ENCODE measurements at regions not wholly inside any gene's neighbourhood (a gene's known extent, or its start where the extent isn't known, plus 50 kb on each side); places are given as distances from the start of the nearest gene placed in this dataset.

- H3K4me1 Mint-ChIP-seq (ENCODE audit: low read depth) = no peaks in the 10 kb centered on the region
- no peaks in the 10 kb centered on the region for H3K27me3 Mint-ChIP-seq (ENCODE audit: low read depth)
- no peaks in the 10 kb centered on the region for H3K36me3 Mint-ChIP-seq (ENCODE audit: low read depth)
- no peaks in the 10 kb centered on the region for H3K9me3 Mint-ChIP-seq
- intact Hi-C loops (cut with micrococcal nuclease) = no loop called here
- no peak overlapping the region for H3K4me3 Mint-ChIP-seq (ENCODE audit: low read depth)
- no peak overlapping the region for H3K27ac Mint-ChIP-seq
- no peak for DNase-seq (ENCODE audit: low spot score)
These were observed 235.0 kb downstream of the GLRX3 start for GRCh38 chr10:130371156-130371555.

- Mint-ChIP-seq H3K4me1 (ENCODE audit: low read depth) (no peaks in the 10 kb centered on the region), H3K27me3 (ENCODE audit: low read depth) (no peaks in the 10 kb centered on the region), H3K4me3 (ENCODE audit: low read depth) (no peak overlapping the region), H3K27ac (no peak overlapping the region), H3K36me3 (ENCODE audit: low read depth) (no peaks in the 10 kb centered on the region), H3K9me3 (no peaks in the 10 kb centered on the region)
- intact Hi-C loops (cut with micrococcal nuclease) = no loop called here
- no peak for DNase-seq (ENCODE audit: low spot score)
These were observed 235.5 kb downstream of the GLRX3 start for GRCh38 chr10:130371666-130372065.

GRCh38 chr10:130372222-130372621, 236.0 kb downstream of the GLRX3 start:
- Mint-ChIP-seq H3K9me3 (no peaks in the 10 kb centered on the region), H3K27ac (no peak overlapping the region), H3K36me3 (ENCODE audit: low read depth) (no peaks in the 10 kb centered on the region), H3K4me1 (ENCODE audit: low read depth) (no peaks in the 10 kb centered on the region), H3K27me3 (ENCODE audit: low read depth) (no peaks in the 10 kb centered on the region), H3K4me3 (ENCODE audit: low read depth) (no peak overlapping the region)
- intact Hi-C loops (cut with micrococcal nuclease) = no loop called here
- no peak for DNase-seq (ENCODE audit: low spot score)

- Mint-ChIP-seq H3K27me3 (ENCODE audit: low read depth) (no peaks in the 10 kb centered on the region), H3K4me3 (ENCODE audit: low read depth) (no peak overlapping the region), H3K4me1 (ENCODE audit: low read depth) (no peaks in the 10 kb centered on the region)
These were observed 236.7 kb downstream of the GLRX3 start for GRCh38 chr10:130372866-130373265.

GRCh38 chr10:130377986-130378540, 241.9 kb downstream of the GLRX3 start:
- intact Hi-C loops (cut with micrococcal nuclease) = no loop called here
- Mint-ChIP-seq H3K27ac (no peak overlapping the region), H3K4me3 (ENCODE audit: low read depth) (no peak overlapping the region), H3K27me3 (ENCODE audit: low read depth) (no peaks in the 10 kb centered on the region), H3K36me3 (ENCODE audit: low read depth) (no peaks in the 10 kb centered on the region), H3K9me3 (no peaks in the 10 kb centered on the region), H3K4me1 (ENCODE audit: low read depth) (no peaks in the 10 kb centered on the region)
- no peak for DNase-seq (ENCODE audit: low spot score)

More at GRCh38 chr10:130372866-130373265, 236.7 kb downstream of the GLRX3 start:
- no peak overlapping the region for H3K27ac Mint-ChIP-seq
- no peak for DNase-seq (ENCODE audit: low spot score)
- H3K36me3 Mint-ChIP-seq (ENCODE audit: low read depth) = no peaks in the 10 kb centered on the region
- no peaks in the 10 kb centered on the region for H3K9me3 Mint-ChIP-seq
- intact Hi-C loops (cut with micrococcal nuclease) = no loop called here

- Mint-ChIP-seq H3K36me3 (ENCODE audit: low read depth) (no peaks in the 10 kb centered on the region), H3K9me3 (peaks cover 5% of the 10 kb centered on the region), H3K4me1 (ENCODE audit: low read depth) (no peaks in the 10 kb centered on the region), H3K27ac (no peak overlapping the region), H3K27me3 (ENCODE audit: low read depth) (no peaks in the 10 kb centered on the region), H3K4me3 (ENCODE audit: low read depth) (no peak overlapping the region)
- intact Hi-C loops (cut with micrococcal nuclease) = no loop called here
- DNase-seq (ENCODE audit: low spot score) = no peak
These were observed 242.6 kb downstream of the GLRX3 start for GRCh38 chr10:130378556-130379400.

GRCh38 chr10:130380056-130380455, 243.9 kb downstream of the GLRX3 start:
- DNase-seq (ENCODE audit: low spot score) = no peak
- no peak overlapping the region for H3K27ac Mint-ChIP-seq

GRCh38 chr10:130382031-130382430, 245.8 kb downstream of the GLRX3 start:
- no peaks in the 10 kb centered on the region for H3K36me3 Mint-ChIP-seq (ENCODE audit: low read depth)
- no peak overlapping the region for H3K27ac Mint-ChIP-seq
- H3K4me3 Mint-ChIP-seq (ENCODE audit: low read depth) = no peak overlapping the region
- no peaks in the 10 kb centered on the region for H3K27me3 Mint-ChIP-seq (ENCODE audit: low read depth)
- peaks cover 33% of the 10 kb centered on the region for H3K9me3 Mint-ChIP-seq
- DNase-seq (ENCODE audit: low spot score) = no peak
- no peaks in the 10 kb centered on the region for H3K4me1 Mint-ChIP-seq (ENCODE audit: low read depth)
- intact Hi-C loops (cut with micrococcal nuclease) = no loop called here

More at GRCh38 chr10:130380056-130380455, 243.9 kb downstream of the GLRX3 start:
- H3K36me3 Mint-ChIP-seq (ENCODE audit: low read depth) = no peaks in the 10 kb centered on the region
- H3K27me3 Mint-ChIP-seq (ENCODE audit: low read depth) = no peaks in the 10 kb centered on the region
- H3K4me1 Mint-ChIP-seq (ENCODE audit: low read depth) = no peaks in the 10 kb centered on the region
- intact Hi-C loops (cut with micrococcal nuclease) = no loop called here
- H3K9me3 Mint-ChIP-seq = peaks cover 16% of the 10 kb centered on the region
- H3K4me3 Mint-ChIP-seq (ENCODE audit: low read depth) = no peak overlapping the region

GRCh38 chr10:130387936-130388580, 251.9 kb downstream of the GLRX3 start:
- intact Hi-C loops (cut with micrococcal nuclease) = no loop called here
- Mint-ChIP-seq H3K27me3 (ENCODE audit: low read depth) (no peaks in the 10 kb centered on the region), H3K4me3 (ENCODE audit: low read depth) (no peak overlapping the region), H3K36me3 (ENCODE audit: low read depth) (no peaks in the 10 kb centered on the region), H3K4me1 (ENCODE audit: low read depth) (no peaks in the 10 kb centered on the region), H3K27ac (no peak overlapping the region), H3K9me3 (peaks cover 40% of the 10 kb centered on the region)
- no peak for DNase-seq (ENCODE audit: low spot score)

- no peaks in the 10 kb centered on the region for H3K36me3 Mint-ChIP-seq (ENCODE audit: low read depth)
- H3K27me3 Mint-ChIP-seq (ENCODE audit: low read depth) = no peaks in the 10 kb centered on the region
- intact Hi-C loops (cut with micrococcal nuclease) = no loop called here
- no peak for DNase-seq (ENCODE audit: low spot score)
- no peak overlapping the region for H3K27ac Mint-ChIP-seq
- no peaks in the 10 kb centered on the region for H3K4me1 Mint-ChIP-seq (ENCODE audit: low read depth)
- H3K4me3 Mint-ChIP-seq (ENCODE audit: low read depth) = no peak overlapping the region
- H3K9me3 Mint-ChIP-seq = peaks cover 42% of the 10 kb centered on the region
These were observed 252.6 kb downstream of the GLRX3 start for GRCh38 chr10:130388746-130389145.

- Mint-ChIP-seq H3K4me1 (ENCODE audit: low read depth) (no peaks in the 10 kb centered on the region), H3K9me3 (peaks cover 39% of the 10 kb centered on the region), H3K36me3 (ENCODE audit: low read depth) (no peaks in the 10 kb centered on the region), H3K27ac (no peak overlapping the region), H3K27me3 (ENCODE audit: low read depth) (no peaks in the 10 kb centered on the region), H3K4me3 (ENCODE audit: low read depth) (no peak overlapping the region)
- DNase-seq (ENCODE audit: low spot score) = no peak
- intact Hi-C loops (cut with micrococcal nuclease) = no loop called here
These were observed 253.7 kb downstream of the GLRX3 start for GRCh38 chr10:130389906-130390305.

- no peaks in the 10 kb centered on the region for H3K27me3 Mint-ChIP-seq (ENCODE audit: low read depth)
- H3K4me3 Mint-ChIP-seq (ENCODE audit: low read depth) = no peak overlapping the region
- H3K36me3 Mint-ChIP-seq (ENCODE audit: low read depth) = no peaks in the 10 kb centered on the region
- peaks cover 39% of the 10 kb centered on the region for H3K9me3 Mint-ChIP-seq
- H3K27ac Mint-ChIP-seq = no peak overlapping the region
- intact Hi-C loops (cut with micrococcal nuclease) = no loop called here
- H3K4me1 Mint-ChIP-seq (ENCODE audit: low read depth) = no peaks in the 10 kb centered on the region
- DNase-seq (ENCODE audit: low spot score) = no peak
These were observed 255.8 kb downstream of the GLRX3 start for GRCh38 chr10:130392031-130392430.

- Mint-ChIP-seq H3K9me3 (peaks cover 41% of the 10 kb centered on the region), H3K27me3 (ENCODE audit: low read depth) (no peaks in the 10 kb centered on the region), H3K27ac (no peak overlapping the region), H3K4me1 (ENCODE audit: low read depth) (no peaks in the 10 kb centered on the region), H3K4me3 (ENCODE audit: low read depth) (no peak overlapping the region), H3K36me3 (ENCODE audit: low read depth) (no peaks in the 10 kb centered on the region)
- DNase-seq (ENCODE audit: low spot score) = no peak
- intact Hi-C loops (cut with micrococcal nuclease) = no loop called here
These were observed 257.2 kb downstream of the GLRX3 start for GRCh38 chr10:130393342-130393741.
